NCI-H1694 treated with DMSO at 0.1 percent for 48 hours (cell line): ENCODE measurements at regions not wholly inside any gene's neighbourhood (a gene's known extent, or its start where the extent isn't known, plus 50 kb on each side); places are given as distances from the start of the nearest gene placed in this dataset.

Experiments
- DNase-seq: peaks from one replicate; lab custom pipeline; 2025; lab: John Stamatoyannopoulos, UW

DNA sequence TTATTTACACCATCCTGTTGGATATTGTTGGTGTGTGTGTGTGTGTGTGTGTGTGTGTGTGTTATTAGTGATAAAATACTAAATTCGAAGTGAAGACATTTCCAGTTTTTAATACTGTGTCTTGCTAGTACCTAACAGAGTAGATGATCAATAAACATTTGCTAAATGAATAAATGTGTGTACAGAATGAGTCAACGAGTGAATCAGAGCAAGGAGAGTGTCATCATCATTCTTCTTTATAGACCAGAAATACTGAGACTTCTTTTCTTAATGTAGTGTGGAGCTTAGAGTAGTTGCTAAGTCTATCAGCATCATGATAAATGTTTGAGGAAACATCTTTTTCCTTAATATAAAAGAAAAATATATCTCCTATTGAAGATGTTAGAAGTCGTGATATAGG, 169.7 kb upstream of the SATB2 start:
- DNase-seq: no peak

GRCh38 chr2:199624958-199625357, 167.2 kb upstream of the SATB2 start:
- no peak for DNase-seq

GRCh38 chr2:199612509-199613130, 154.9 kb upstream of the SATB2 start:
- DNase-seq: no peak

DNA sequence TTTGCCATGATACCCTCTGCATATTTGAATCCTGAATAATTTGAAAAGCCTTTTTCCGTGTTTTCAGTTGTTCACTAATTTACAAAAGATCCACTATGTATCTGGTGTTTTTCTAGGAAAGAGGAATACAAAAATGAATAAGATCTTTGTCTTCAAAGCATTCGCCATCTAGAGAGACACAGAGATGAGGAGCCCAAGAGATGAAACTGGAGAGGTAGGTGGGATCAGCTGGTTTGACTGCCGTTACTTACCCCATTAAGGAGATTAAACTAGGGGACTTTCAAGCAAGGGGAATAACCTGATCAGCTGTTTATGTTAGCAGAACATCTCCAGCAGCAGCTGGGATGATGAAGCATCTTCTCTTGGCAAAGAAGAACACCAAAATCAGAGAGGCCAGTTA, 150.2 kb upstream of the SATB2 start:
- no peak for DNase-seq

DNA sequence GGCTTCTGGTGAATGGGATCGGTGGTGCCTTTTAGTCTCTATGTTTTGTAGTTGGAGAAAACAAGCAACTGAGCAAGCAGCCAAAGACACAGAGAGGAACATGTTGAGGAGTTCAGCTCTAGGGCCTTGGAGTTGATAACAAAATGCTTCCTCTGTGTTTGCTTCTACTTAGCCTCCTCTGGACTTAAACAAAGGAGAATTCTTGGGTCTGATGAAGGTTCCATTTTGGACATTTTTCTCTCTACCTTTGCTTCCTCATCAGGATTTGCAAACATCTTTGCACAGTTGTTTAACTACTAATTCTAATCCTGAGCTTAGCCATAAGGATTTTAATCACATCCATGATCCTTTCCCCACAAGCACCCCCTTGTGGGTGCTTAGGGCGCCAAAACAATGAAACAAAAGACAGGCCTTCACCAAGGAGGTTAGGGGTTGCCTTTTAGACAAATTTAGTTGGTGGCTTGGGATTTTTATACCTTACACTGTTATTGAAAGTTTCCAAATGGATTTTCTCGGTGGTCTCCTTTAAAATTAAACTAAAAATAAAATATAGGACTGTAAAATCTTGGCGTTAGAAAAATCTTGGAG, 148.5 kb upstream of the SATB2 start:
- DNase-seq: no peak

GRCh38 chr2:199603721-199604291, 146.1 kb upstream of the SATB2 start:
- DNase-seq: no peak

- DNase-seq: no peak
These were observed 145.4 kb upstream of the SATB2 start for GRCh38 chr2:199602896-199603717.

- DNase-seq: peak; percentile 30
These were observed 144.6 kb upstream of the SATB2 start for GRCh38 chr2:199602271-199602895.

- peak; percentile 55 for DNase-seq
These were observed 138.8 kb upstream of the SATB2 start for GRCh38 chr2:199596549-199596948.

GRCh38 chr2:199594443-199594842, 136.7 kb upstream of the SATB2 start:
- DNase-seq: no peak

DNA sequence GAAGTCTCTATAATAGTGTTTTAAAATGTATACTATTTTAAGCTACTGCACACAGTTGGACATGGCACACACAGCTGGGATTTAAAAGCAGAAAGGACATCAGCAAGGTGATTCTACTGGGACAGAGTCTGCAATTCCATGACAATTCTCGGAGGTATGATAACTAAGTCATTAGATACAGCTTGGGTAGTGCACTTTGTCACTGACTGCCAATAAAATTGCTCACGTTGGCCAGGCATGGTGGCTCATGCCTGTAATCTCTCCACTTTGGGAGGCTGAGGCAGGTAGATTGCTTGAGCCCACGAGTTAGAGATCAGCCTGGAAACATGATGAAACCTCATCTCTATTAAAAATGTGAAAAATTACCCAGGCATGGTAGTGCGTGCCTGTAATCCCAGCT, 134.1 kb upstream of the SATB2 start:
- DNase-seq: no peak

GRCh38 chr2:199590321-199591203, 132.8 kb upstream of the SATB2 start:
- no peak for DNase-seq

DNA sequence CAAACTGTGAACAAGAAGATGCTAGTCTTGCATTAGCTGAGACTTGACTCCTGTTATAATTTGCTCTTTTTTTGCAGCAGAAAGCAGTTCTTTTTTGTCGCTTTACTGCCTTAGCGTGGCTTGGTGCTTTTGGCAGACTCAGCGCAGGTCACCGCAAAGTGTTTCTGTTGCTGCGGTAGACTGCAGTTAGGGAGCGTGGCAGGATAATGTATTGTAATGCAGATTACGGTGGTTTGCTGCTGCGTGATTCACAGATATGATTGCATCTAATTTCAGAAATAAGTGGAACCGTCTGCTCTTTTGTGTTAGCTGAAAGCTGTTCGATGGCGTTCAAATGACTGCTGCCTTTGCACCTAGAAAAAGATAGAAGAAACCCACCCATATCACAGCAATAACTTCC, 131.6 kb upstream of the SATB2 start:
- DNase-seq: no peak

DNA sequence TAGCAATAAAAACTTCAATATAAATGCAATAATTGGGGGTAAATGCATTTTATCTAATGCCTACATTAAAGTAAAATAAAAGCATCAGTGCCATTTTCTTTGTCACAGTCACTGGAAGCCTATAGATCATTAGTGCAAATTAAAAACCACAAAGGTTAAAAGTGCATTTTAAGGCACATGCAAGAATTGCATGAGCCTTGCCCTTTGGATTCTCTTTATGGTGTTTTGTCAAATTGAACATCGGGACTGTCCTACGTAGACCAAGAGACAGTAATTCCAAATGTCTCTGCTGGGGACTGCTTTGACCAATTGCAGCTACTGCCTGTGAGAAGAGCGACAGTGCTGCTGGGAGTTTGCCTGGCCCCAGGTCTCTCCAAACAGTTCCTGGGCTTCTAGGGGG, 130.3 kb upstream of the SATB2 start:
- DNase-seq: no peak

GRCh38 chr2:199586646-199587045, 128.9 kb upstream of the SATB2 start:
- no peak for DNase-seq

DNA sequence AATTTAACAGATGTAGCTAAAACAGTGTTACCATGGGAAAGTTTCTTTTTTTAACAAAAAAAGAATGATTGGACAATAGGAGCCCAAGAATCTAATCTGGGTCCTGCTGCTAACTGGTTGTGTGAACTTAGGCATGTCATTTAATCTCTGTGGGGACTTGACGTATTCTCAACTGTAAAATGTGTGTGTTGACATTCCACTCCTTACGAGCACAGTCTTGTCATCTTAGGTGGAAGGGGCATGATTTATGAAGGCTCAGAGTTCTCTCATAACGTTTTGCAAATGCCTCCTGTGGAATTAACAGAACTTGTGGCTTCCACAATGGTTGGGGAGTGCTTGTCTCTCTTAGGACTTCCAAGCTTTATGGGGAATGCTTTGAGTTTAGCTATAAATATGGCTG, 125.9 kb upstream of the SATB2 start:
- DNase-seq: no peak

DNA sequence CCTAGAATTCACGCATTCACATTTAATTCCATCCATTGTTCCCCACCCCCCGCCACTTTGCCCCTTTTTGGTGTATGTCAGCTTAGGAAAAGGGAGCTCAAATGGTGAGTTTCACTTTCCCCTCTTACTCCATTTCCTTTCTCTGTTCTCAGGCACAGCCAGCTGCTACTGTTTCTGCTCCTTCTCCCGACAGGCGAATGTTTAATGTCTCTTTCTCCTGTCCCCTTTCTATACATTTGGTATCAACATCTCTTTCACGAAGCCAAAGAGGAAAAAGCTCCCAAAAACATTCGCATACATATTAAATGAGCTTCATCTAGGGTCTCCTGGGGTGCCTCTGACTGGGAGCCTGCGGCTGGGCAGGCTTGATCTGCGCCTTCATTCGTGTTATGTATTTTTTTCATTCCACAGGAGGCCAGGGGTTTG, 124.2 kb upstream of the SATB2 start:
- DNase-seq: no peak

- DNase-seq: no peak
These were observed 123.7 kb upstream of the SATB2 start for GRCh38 chr2:199581408-199581807.

DNA sequence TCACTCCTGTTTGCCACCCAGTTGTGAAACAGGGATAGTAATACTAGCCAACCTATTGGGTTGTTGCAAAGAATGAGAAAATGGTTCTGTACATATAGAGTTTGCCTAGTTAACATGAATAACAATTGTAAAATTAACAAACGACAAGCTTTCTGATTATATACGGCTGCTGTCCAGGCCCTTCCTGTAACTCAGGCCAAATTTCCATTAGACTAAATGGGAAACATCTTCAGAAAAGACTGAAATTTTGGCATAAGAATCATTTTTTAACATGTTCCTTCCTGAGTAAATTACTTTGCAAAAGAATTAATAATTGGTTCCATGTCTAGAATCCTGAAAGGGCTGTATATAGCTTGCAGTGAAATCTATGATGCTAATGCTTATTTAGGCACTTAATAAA, 117.7 kb upstream of the SATB2 start:
- DNase-seq: no peak

DNA sequence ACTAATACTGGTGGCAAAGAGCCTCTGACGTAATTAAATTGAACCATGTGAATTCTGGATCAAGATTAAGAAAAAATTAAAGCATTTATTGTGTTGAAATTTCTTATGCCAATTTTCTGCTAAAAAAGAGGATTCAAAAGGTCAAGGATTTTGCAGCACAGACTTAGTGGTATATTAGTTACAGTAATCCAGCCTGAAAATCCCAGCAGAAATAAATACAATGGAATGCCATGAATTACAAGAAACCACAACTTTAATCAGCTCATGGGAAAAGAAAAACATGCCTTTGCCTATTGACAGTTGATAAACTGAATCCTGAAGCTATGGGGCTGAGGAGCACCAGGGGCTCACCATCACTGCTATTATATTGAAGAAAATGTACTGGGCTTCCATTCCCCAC, 114.8 kb upstream of the SATB2 start:
- DNase-seq: no peak

GRCh38 chr2:199570934-199571333, 113.2 kb upstream of the SATB2 start:
- DNase-seq: no peak

DNA sequence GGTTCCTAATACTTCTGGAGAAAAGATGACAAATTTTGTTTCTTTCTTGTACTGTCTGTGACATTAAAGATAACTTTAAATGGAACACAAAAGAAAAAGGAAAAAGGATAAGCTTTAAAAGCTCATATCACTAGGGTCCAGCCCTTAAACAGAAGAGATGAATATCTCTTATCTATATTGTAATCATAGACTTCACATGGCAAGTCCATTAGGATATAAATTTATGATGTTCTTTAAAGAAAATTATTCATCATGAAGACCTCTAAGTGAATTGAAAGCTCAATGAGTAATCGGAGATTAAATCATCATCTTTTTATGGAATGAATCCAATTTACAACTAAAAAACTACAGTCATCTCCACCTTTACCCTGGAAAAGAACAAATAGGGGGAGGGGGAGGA, 111.6 kb upstream of the SATB2 start:
- DNase-seq: no peak
